C4-2B (cell line): ENCODE measurements at regions not wholly inside any gene's neighbourhood (a gene's known extent, or its start where the extent isn't known, plus 50 kb on each side); places are given as distances from the start of the nearest gene placed in this dataset.

ENCODE experiments used
- H3K27ac ChIP-seq: fragments of 450-650 bp; 2 replicates; pipeline ENCODE4 v1.5.1; 2017
- CTCF ChIP-seq: fragments of 450-650 bp; conservative IDR thresholded peaks from 2 replicates; pipeline ENCODE4 v1.5.1; 2017; ENCODE audit warnings: mild to moderate bottlenecking
- ZFX ChIP-seq: fragments of 450-650 bp; IDR thresholded peaks from 2 replicates; pipeline ENCODE4 v1.6.1; 2017

- TF ChIP-seq CTCF (peak; percentile 42), ZFX (no peak)
- no peak overlapping the region for H3K27ac ChIP-seq
Measured at GRCh38 chr5:50922942-50923767, 256.7 kb downstream of the PARP8 start.

- TF ChIP-seq ZFX (no peak), CTCF (no peak)
- no peak overlapping the region for H3K27ac ChIP-seq
Measured at GRCh38 chr5:50923768-50924494, 257.5 kb downstream of the PARP8 start.

- TF ChIP-seq CTCF: no peak
- no peak overlapping the region for H3K27ac ChIP-seq
Measured at GRCh38 chr5:50927953-50928352, 261.5 kb downstream of the PARP8 start.

- no peak overlapping the region for H3K27ac ChIP-seq
- no peak for TF ChIP-seq CTCF
- no peak for TF ChIP-seq ZFX
Measured at GRCh38 chr5:50929174-50929573, 262.7 kb downstream of the PARP8 start.

GRCh38 chr5:50934343-50934742 is 267.9 kb downstream of the PARP8 start:
- TF ChIP-seq CTCF: no peak
- no peak for TF ChIP-seq ZFX
- no peak overlapping the region for H3K27ac ChIP-seq

GRCh38 chr5:50945139-50945538 is 278.7 kb downstream of the PARP8 start:
- TF ChIP-seq ZFX (no peak), CTCF (no peak)
- no peak overlapping the region for H3K27ac ChIP-seq
